BLaER1 treated with 17β-estradiol and CSF1 and Interleukin-3, amounts not matched to agents 10 nM and 100 nM (cell line): ENCODE measurements at regions not wholly inside any gene's neighbourhood (a gene's known extent, or its start where the extent isn't known, plus 50 kb on each side); places are given as distances from the start of the nearest gene placed in this dataset.

Experiments
- H3K27ac ChIP-seq, 11 experiments: shearing (Covaris generic); formaldehyde crosslinking; 2 replicates each; pipeline ENCODE4 v1.8.1; 2022
- H3K27me3 ChIP-seq, 11 experiments: shearing (Covaris generic); formaldehyde crosslinking; 2 replicates each; pipeline ENCODE4 v1.8.1; 2022
- H3K36me3 ChIP-seq, 11 experiments: shearing (Covaris generic); formaldehyde crosslinking; 2 replicates each; pipeline ENCODE4 v1.8.1; 2022
- H3K4me1 ChIP-seq, 10 experiments: shearing (Covaris generic); formaldehyde crosslinking; 2 replicates each; pipeline ENCODE4 v1.8.1; 2022
- H3K4me2 ChIP-seq, 11 experiments: shearing (Covaris generic); formaldehyde crosslinking; 2 replicates each; pipeline ENCODE4 v1.8.1; 2022
- H3K4me3 ChIP-seq, 10 experiments: shearing (Covaris generic); formaldehyde crosslinking; 2 replicates each; pipeline ENCODE4 v1.8.1; 2022
- H3K9ac ChIP-seq, 11 experiments: shearing (Covaris generic); formaldehyde crosslinking; 2 replicates each; pipeline ENCODE4 v1.8.1; 2022
- H3K9me3 ChIP-seq, 11 experiments: shearing (Covaris generic); formaldehyde crosslinking; replicated peaks in 1 of 11; 2 replicates each; pipeline ENCODE4 v1.8.1; 2022
- H4K20me1 ChIP-seq, 11 experiments: shearing (Covaris generic); formaldehyde crosslinking; 2 replicates each; pipeline ENCODE4 v1.8.1; 2022
- Cebpa-rat ChIP-seq, 11 experiments: shearing (Covaris generic); IDR thresholded peaks; 2 replicates each; pipeline ENCODE4 v1.8.1; 2022

GRCh38 chr11:71201936-71202597 is 50.3 kb downstream of the SHANK2 start:
- Histone ChIP-seq H3K4me1 (peaks cover 0 to 6% (median 4%) of the 10 kb centered on the region in 10 experiments; a peak in 10 of 20 replicates), H3K36me3 (no peaks in the 10 kb centered on the region), H3K9ac (no peak overlapping the region), H4K20me1 (no peaks in the 10 kb centered on the region), H3K27me3 (no peaks in the 10 kb centered on the region; a peak in 1 of 22 replicates), H3K27ac (no peak overlapping the region), H3K4me3 (no peak overlapping the region), H3K4me2 (no peak overlapping the region), H3K9me3 (no peaks in the 10 kb centered on the region)
- no peak for TF ChIP-seq Cebpa-rat (IDR thresholded peaks at IDR 0.05)

GRCh38 chr11:71201231-71201630 is 51.1 kb downstream of the SHANK2 start:
- Histone ChIP-seq H3K4me1 (peaks cover 0 to 8% (median 5%) of the 10 kb centered on the region in 10 experiments; a peak in 10 of 20 replicates), H3K9ac (no peak overlapping the region), H3K27me3 (no peaks in the 10 kb centered on the region; a peak in 1 of 22 replicates), H4K20me1 (no peaks in the 10 kb centered on the region), H3K4me3 (no peak overlapping the region), H3K4me2 (no peak overlapping the region), H3K36me3 (no peaks in the 10 kb centered on the region), H3K9me3 (no peaks in the 10 kb centered on the region), H3K27ac (no peak overlapping the region)
- no peak for TF ChIP-seq Cebpa-rat (IDR thresholded peaks at IDR 0.05)

- TF ChIP-seq Cebpa-rat (IDR thresholded peaks at IDR 0.05): no peak
- Histone ChIP-seq H4K20me1 (no peaks in the 10 kb centered on the region), H3K4me3 (no peak overlapping the region), H3K4me1 (peaks cover 0 to 8% (median 5%) of the 10 kb centered on the region in 10 experiments; a peak in 10 of 20 replicates), H3K27ac (no peak overlapping the region), H3K4me2 (peak overlapping the region in 2 of 11 experiments; percentile 6 to 18; a peak in 2 of 22 replicates), H3K9me3 (no peaks in the 10 kb centered on the region), H3K9ac (no peak overlapping the region), H3K36me3 (no peaks in the 10 kb centered on the region), H3K27me3 (no peaks in the 10 kb centered on the region; a peak in 1 of 22 replicates)
These were observed 51.6 kb downstream of the SHANK2 start for GRCh38 chr11:71200761-71201160.

GRCh38 chr11:71200172-71200716 is 52.1 kb downstream of the SHANK2 start:
- no peak overlapping the region for H3K4me3 ChIP-seq
- peaks cover 0 to 8% (median 5%) of the 10 kb centered on the region in 10 experiments; a peak in 10 of 20 replicates for H3K4me1 ChIP-seq
- H3K27ac ChIP-seq: no peak overlapping the region
- no peaks in the 10 kb centered on the region for H3K36me3 ChIP-seq
- no peak overlapping the region for H3K9ac ChIP-seq
- no peaks in the 10 kb centered on the region; a peak in 1 of 22 replicates for H3K27me3 ChIP-seq
- H4K20me1 ChIP-seq: no peaks in the 10 kb centered on the region
- no peaks in the 10 kb centered on the region for H3K9me3 ChIP-seq
- H3K4me2 ChIP-seq: no peak overlapping the region
- no peak for TF ChIP-seq Cebpa-rat (IDR thresholded peaks at IDR 0.05)

GRCh38 chr11:71199226-71199820 is 53.1 kb downstream of the SHANK2 start:
- Histone ChIP-seq H3K4me2 (no peak overlapping the region), H3K27ac (no peak overlapping the region), H3K4me1 (peaks cover 0 to 8% (median 5%) of the 10 kb centered on the region in 10 experiments; a peak in 10 of 20 replicates), H3K27me3 (no peaks in the 10 kb centered on the region), H4K20me1 (no peaks in the 10 kb centered on the region), H3K9me3 (no peaks in the 10 kb centered on the region), H3K4me3 (no peak overlapping the region), H3K9ac (no peak overlapping the region), H3K36me3 (no peaks in the 10 kb centered on the region)
- no peak for TF ChIP-seq Cebpa-rat (IDR thresholded peaks at IDR 0.05)

GRCh38 chr11:71198823-71199165 is 53.6 kb downstream of the SHANK2 start:
- H3K4me2 ChIP-seq: no peak overlapping the region
- no peak for TF ChIP-seq Cebpa-rat (IDR thresholded peaks at IDR 0.05)
- H3K36me3 ChIP-seq: no peaks in the 10 kb centered on the region
- H3K27me3 ChIP-seq: no peaks in the 10 kb centered on the region
- H3K4me1 ChIP-seq: peaks cover 0 to 8% (median 5%) of the 10 kb centered on the region in 10 experiments; a peak in 10 of 20 replicates
- H3K4me3 ChIP-seq: no peak overlapping the region
- H4K20me1 ChIP-seq: no peaks in the 10 kb centered on the region
- H3K27ac ChIP-seq: no peak overlapping the region
- no peaks in the 10 kb centered on the region for H3K9me3 ChIP-seq
- no peak overlapping the region for H3K9ac ChIP-seq

- Histone ChIP-seq H3K4me1 (peaks cover 0 to 8% (median 5%) of the 10 kb centered on the region in 10 experiments; a peak in 10 of 20 replicates), H3K27me3 (no peaks in the 10 kb centered on the region), H3K36me3 (no peaks in the 10 kb centered on the region), H3K9ac (no peak overlapping the region), H4K20me1 (no peaks in the 10 kb centered on the region), H3K4me2 (no peak overlapping the region), H3K9me3 (no peaks in the 10 kb centered on the region), H3K4me3 (no peak overlapping the region), H3K27ac (no peak overlapping the region)
- no peak for TF ChIP-seq Cebpa-rat (IDR thresholded peaks at IDR 0.05)
These were observed 54.1 kb downstream of the SHANK2 start for GRCh38 chr11:71198141-71198822.

GRCh38 chr11:71197096-71197495 is 55.3 kb downstream of the SHANK2 start:
- H3K4me3 ChIP-seq: no peak overlapping the region
- no peaks in the 10 kb centered on the region for H3K9me3 ChIP-seq
- H3K4me2 ChIP-seq: peak overlapping the region in 4 of 11 experiments; percentile 9 to 36 (median 26); a peak in 3 of 22 replicates
- no peaks in the 10 kb centered on the region for H4K20me1 ChIP-seq
- peaks cover 0 to 8% (median 5%) of the 10 kb centered on the region in 10 experiments; a peak in 10 of 20 replicates for H3K4me1 ChIP-seq
- no peak overlapping the region for H3K9ac ChIP-seq
- H3K36me3 ChIP-seq: no peaks in the 10 kb centered on the region
- H3K27ac ChIP-seq: no peak overlapping the region
- H3K27me3 ChIP-seq: no peaks in the 10 kb centered on the region
- TF ChIP-seq Cebpa-rat (IDR thresholded peaks at IDR 0.05): no peak

GRCh38 chr11:71194710-71195109 is 57.7 kb downstream of the SHANK2 start:
- peaks cover 0 to 8% (median 2%) of the 10 kb centered on the region in 10 experiments; a peak in 7 of 20 replicates for H3K4me1 ChIP-seq
- H3K27me3 ChIP-seq: no peaks in the 10 kb centered on the region
- H3K9ac ChIP-seq: no peak overlapping the region
- no peak for TF ChIP-seq Cebpa-rat (IDR thresholded peaks at IDR 0.05)
- H3K36me3 ChIP-seq: no peaks in the 10 kb centered on the region
- H3K4me3 ChIP-seq: no peak overlapping the region
- no peaks in the 10 kb centered on the region for H4K20me1 ChIP-seq
- H3K4me2 ChIP-seq: no peak overlapping the region
- no peak overlapping the region for H3K27ac ChIP-seq
- H3K9me3 ChIP-seq: no peaks in the 10 kb centered on the region
